ENCODE measurements at regions not wholly inside any gene's neighbourhood (a gene's known extent, or its start where the extent isn't known, plus 50 kb on each side); places are given as distances from the start of the nearest gene placed in this dataset.

- no peak for TF ChIP-seq CTCF (IDR thresholded peaks at IDR 0.05)
- no peak for TF ChIP-seq POLR2A (IDR thresholded peaks at IDR 0.05)
These were observed 88.8 kb upstream of the PLD5 start for GRCh38 chr1:242613266-242613815.
